PC-9 (cell line): ENCODE measurements at regions not wholly inside any gene's neighbourhood (a gene's known extent, or its start where the extent isn't known, plus 50 kb on each side); places are given as distances from the start of the nearest gene placed in this dataset.

Experiments
- CTCF ChIP-seq: fragments of 200-600 bp; sonication (generic); conservative IDR thresholded peaks from 2 replicates; pipeline ENCODE4 v1.6.1; 2017; ENCODE audit warnings: mixed run types, antibody characterized with exemption, mild to moderate bottlenecking, moderate library complexity
- EZH2 ChIP-seq: fragments of 200-600 bp; sonication (generic); IDR thresholded peaks from 2 replicates; pipeline ENCODE4 v1.8.0; 2017; ENCODE audit warnings: antibody characterized with exemption, low read depth

GRCh38 chr12:46430340-46430948, 57.9 kb upstream of the SLC38A2 start:
- TF ChIP-seq EZH2 (no peak), CTCF (no peak)
